GM18508 (cell line): ENCODE measurements at regions not wholly inside any gene's neighbourhood (a gene's known extent, or its start where the extent isn't known, plus 50 kb on each side); places are given as distances from the start of the nearest gene placed in this dataset.
"Not testable (repeated sequence)": the region's sequence is repeated elsewhere in the genome, so short reads cannot be mapped to it uniquely, and the experiment has no call there.

Experiments
- ATAC-seq: cut with Tn5 transposase; IDR thresholded peaks from one replicate; pipeline ENCODE4 v1.9.1; 2021; ENCODE audit warnings: moderate number of reproducible peaks; ENCODE audit not compliant: insufficient read depth, unreplicated experiment

DNA sequence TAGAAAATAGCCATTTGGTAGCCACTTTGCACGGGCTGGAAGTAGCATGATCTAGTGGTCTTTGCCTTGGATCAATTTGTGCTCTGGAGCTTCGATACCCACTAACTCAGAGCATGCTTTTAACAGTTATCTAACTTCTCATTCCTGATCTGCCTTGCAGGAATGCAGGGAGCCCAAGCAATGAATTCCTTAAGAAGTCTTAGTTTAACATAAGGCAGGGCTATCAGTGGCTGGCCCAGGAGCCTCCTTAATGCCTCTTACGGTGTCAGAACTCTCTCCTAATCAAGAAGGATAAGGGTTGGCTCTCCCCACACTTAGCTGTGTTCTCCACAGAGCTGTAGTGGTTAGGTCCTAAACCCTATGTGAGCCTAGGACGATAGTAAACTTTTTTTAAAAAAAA, 95.8 kb upstream of the TBCA start:
- no peak for ATAC-seq

DNA sequence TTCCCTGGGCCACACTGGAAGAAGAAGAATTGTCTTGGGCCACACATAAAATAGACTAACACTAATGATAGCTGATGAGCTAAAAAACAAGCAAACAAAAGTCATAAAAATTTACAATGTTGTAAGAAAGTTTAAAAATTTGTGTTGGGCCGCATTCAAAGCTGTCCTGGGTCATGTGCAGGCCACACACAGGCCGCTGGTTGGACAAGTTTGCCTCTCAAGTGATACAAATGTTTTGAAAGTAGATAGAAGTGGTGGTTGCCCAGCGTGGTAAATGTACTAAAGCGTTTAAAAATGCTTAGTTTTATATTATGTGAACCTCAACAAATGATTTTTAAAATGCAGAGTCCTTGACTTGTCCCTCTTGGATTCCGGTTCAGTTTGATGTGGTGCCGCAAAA, 94.9 kb upstream of the TBCA start:
- ATAC-seq: no peak

GRCh38 chr5:77869116-77869798, 93.1 kb upstream of the TBCA start:
- ATAC-seq: no peak

- no peak for ATAC-seq
These were observed 91.8 kb upstream of the TBCA start for GRCh38 chr5:77867914-77868313.

- no peak for ATAC-seq
These were observed 91.1 kb upstream of the TBCA start for GRCh38 chr5:77867194-77867691.

DNA sequence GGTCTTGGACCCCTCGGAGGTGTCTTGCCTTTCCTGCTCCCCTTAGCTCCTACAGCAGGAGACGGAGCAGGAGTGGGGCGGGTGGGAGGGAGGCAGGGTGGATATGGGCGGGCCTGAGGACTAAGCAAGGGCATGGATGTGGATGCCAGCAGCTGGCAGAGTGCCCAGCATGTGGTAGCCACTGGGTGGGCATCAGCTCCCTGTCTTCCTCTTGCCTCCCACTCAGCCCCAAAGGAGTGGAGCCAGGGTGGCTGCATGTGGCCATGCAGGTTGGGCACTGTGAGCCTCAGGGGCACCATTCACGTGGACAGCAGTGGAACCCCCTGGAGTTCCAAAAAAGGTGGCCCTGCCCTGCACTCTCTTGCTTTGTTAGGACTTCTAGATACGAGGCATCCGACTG, 90.1 kb upstream of the TBCA start:
- no peak for ATAC-seq

DNA sequence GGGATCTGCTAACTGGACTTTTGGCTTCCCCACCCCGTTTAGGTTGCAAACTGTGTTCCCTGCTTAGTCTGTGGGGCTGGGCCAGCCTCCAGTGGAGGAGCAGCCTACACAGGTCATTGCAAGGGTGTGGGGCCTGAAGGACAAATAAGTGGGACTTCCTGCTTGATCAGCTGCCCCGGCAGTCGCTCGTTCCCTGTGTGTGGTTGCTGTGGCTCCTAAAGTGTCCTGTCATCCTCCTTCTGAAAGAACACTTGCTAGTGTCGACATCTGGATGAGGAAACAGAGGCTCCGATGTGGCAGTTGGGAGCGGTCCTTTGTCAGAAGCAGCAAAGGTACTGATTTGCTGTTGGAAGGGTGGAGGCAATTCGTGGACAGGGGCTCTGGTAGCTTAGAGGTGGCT, 88.9 kb upstream of the TBCA start:
- ATAC-seq: no peak

GRCh38 chr5:77863181-77863580, 87.0 kb upstream of the TBCA start:
- ATAC-seq: no peak

- no peak for ATAC-seq
These were observed 85.4 kb upstream of the TBCA start for GRCh38 chr5:77861576-77861975.

DNA sequence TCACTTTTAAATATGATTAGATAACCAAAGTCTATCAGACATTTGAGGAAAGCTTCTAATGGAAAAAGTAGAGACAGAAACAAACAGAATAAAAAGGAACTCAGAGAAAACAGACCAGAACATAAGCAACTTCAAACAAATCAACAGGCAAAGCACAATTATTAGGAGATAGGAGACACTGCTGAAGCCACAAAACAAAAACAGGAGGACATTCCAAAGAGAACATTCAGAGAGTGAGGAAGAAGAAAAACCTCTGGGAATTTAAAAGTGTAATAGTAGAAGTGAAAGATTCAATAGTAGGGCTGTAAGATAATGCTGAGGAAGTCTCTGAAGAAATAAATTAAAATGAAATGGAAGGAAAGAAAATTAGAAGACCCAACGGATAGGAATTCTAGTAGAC, 83.2 kb upstream of the TBCA start:
- no peak for ATAC-seq

GRCh38 chr5:77858678-77859077, 82.5 kb upstream of the TBCA start:
- ATAC-seq: not testable (repeated sequence)

DNA sequence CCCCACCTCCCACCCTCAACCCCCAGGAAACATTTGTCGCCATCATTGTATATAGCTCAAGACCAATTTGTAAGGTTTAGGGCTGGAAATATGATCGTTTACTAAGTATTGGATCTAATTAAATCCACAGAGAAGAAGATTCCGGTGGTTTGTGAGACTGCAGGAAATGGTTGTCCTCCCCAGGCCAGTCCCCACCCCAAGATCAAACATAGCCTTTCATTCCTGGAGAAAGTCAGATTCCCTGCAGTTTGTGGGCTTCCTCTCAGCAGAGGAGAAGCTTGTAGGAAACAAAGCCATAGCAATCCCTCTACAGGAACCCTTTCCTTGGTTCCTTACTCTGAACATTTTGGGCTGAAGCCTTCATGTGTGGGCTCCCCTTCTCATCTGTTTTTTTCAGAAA, 79.2 kb upstream of the TBCA start:
- no peak for ATAC-seq

DNA sequence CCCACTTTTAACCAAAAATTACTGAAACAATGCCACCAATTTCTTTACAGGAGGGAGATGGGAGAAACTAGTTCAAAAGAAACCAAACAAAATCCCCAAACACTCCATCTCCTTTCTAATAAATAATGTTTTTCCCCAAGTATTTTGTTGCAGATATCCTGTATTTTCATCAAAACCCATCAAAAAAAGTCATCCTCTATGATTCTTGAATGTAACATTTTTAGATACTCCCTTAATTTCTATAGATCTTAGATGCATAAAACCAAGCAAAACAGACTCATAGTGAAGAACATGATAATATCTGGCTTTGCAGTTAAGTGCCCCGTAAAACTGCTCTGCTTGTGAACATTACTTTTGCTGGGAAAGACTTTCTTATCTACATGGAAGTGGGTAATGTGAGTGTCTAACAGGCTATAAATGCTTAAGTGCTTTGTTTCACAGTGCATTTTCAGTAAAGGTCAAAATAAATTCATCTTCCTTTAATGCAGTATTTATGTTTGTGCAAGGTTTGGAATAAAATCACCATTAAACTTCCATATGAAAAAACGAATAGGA, 77.3 kb upstream of the TBCA start:
- ATAC-seq: no peak

DNA sequence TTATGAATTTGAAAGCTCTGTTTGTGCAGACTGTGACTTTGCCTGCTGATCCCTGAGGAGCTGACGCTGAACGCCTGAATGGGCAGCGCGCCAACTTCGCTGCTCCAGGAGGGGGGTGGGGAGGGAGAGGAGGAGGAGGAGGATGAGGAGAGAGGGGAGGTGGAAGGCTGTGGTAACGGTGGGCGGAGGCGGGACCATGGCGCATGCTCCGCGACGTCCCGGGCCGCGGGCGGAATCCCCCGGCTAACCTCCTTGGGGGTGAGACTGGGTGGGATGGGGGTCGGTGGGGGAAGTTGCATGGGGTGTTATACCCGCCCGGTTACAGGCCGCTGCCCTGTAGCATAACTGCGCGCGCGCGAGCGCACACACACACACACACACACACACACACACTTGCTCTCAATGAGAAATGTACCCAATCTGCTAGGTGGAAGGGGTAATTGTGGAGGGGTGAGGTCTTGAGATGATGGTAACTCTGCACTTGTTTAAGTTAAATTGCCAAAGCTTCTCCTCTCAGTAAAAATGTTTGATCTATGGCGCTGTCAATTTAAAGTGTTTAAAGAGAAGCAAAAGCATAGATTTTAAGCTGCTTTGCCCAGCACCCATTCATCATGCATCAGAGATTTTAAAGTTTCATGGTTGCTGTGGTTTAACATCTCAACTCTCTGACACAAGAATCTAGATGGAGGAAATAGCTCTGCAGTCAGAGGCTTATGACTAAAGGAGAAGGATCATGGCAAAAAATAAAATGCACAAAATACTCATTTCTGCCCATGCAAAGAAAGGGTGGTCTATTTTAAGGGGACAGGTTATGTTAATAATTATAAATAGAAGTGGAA, 76.6 kb upstream of the TBCA start:
- peak; percentile 70 for ATAC-seq

GRCh38 chr5:77852068-77852513, 76.0 kb upstream of the TBCA start:
- no peak for ATAC-seq

DNA sequence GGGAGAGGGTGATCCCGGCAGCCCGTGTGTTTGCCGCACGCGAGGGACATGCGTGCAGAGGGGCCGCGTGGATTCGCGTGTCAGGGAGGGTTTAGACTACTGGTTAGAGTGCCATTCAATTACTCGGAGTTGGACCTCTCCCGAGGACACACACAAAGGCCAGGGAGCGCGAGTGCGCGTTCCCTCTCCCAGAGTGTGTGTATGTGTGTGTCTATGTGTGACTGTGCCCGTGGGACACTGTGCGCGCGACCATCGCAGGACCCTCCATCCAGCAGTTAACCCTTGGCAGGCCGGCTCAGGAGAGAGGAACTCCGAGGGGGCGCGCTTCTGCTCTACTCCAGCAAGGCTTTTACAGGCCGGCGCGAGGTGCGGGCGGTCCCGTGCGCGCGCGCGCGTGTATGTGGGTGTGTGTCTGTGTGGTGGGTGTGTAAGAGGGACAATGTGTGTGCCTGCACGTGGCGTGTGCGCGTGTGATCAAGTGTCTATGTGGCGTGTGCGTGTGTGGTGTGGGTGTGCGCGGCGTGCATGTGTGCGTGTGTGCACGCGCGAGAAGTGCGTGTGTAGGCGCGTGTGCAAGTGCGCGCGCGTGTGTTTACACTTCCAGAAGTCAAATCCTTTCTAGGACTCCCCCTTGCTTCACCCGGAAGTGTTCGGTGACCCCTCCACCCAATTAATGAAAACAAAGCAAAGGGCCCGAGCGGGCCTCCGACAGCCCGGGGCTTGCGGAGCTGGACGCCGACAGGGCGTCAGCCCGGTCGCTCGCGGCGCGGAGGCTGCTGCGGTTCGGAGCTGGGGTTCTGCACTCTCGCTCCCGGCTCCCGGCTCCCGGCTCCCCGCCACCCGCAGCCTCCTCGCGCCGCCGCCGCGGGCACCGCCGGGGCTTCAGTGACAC, 75.3 kb upstream of the TBCA start:
- no peak for ATAC-seq

DNA sequence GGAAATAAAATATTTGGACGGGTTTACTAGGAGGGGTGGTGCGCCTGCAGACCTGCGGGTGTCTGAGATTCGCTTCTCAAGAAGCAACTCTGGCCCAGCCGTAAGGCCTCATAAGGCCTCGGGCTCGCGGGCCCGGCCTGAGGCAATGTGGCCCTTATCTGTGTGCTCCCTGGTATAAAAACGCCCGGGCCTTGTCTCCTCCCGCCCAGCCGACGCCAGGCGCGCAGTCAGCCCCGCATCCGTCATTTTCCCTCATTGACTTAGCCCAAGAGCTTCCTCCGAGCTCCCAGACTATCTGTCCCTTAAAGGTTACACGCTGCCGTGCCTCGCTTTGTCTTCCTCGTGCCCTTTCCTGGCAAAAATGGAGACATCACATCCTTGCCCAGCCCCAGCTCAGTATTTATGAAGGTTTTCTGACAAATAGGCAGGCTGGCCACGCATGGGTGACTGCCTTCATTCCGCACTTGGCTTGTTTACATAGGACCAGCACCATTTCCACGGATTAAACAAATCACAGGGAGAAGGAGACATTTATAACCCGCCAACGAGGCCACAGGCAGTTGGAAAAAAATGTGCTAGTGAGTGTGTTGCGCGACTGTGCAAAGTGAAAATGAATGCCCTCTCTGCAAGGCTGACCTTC, 74.5 kb upstream of the TBCA start:
- ATAC-seq: no peak

DNA sequence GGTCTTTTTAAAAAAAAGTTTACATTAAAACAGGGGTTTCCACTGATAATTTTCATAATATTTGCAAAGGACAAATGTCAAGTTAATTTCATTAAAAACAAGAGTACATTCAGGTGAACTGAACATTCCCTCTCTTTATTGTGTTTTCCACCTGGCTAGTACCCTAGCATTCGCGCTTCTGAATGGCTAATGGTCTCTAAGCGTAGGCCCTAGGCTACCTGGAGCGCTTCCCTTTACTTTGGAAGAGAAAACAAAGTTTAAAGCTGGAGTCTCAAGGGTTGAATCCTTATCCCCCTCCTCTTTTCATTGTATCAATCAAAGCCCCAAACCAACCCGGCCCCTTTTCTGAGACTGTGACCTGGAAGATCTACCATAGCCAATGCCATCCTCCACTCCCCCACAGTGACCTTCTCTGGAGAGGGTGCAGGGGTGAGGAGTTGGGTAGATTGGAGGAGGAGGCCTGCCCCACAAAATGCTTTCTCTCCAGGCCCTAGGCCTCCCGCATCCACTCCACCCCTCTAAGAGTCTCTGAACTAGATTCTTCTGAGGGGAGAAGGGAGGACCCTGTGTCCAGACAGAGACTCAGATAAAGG, 73.3 kb upstream of the TBCA start:
- ATAC-seq: no peak

- no peak for ATAC-seq
These were observed 71.7 kb upstream of the TBCA start for GRCh38 chr5:77847814-77848290.

GRCh38 chr5:77847129-77847460, 71.0 kb upstream of the TBCA start:
- no peak for ATAC-seq
